GM12878 (cell line): ENCODE measurements at regions not wholly inside any gene's neighbourhood (a gene's known extent, or its start where the extent isn't known, plus 50 kb on each side); places are given as distances from the start of the nearest gene placed in this dataset.

ENCODE experiments used
- ATAC-seq: fragments of 200-7000 bp; cut with Tn5 transposase; 3 replicates; pipeline ENCODE4 v1.9.1; 2020; ENCODE audit warnings: mild to moderate bottlenecking, moderate library complexity
- BruUV-seq: library from RNA; stranded (reverse); fragments of 400-500 nt; replicated peaks from 2 replicates; lab custom pipeline; 2021; lab: Mats Ljungman, UMichigan
- CTCF ChIA-PET: fragments of 300-600 bp; sonication (Branson Sonifier 250); formaldehyde crosslinking; extraction: SDS; loops from one replicate; lab custom pipeline; 2021; ENCODE audit warnings: inconsistent platforms; lab: Yijun Ruan, JAX
- POLR2A ChIA-PET: fragments of 350-600 bp; formaldehyde crosslinking; extraction: SDS; loops from one replicate; lab custom pipeline; 2021; ENCODE audit warnings: inconsistent platforms; lab: Charles Lee
- RAD21 ChIA-PET: fragments of 300-600 bp; sonication (Branson Sonifier 250); formaldehyde crosslinking; loops from one replicate; lab custom pipeline; 2023; ENCODE audit warnings: antibody characterized with exemption; ENCODE audit not compliant: unreplicated experiment; lab: Charles Lee
- SMC1A ChIA-PET: fragments of 300-600 bp; sonication (Branson Sonifier 250); formaldehyde crosslinking; loops from one replicate; lab custom pipeline; 2023; ENCODE audit not compliant: unreplicated experiment, uncharacterized antibody; lab: Charles Lee
- DNase-seq: peaks from one replicate; pipeline ENCODE4 v3.0.0-alpha.2; 2011; ENCODE audit warnings: low read depth, low spot score
- FAIRE-seq: peaks from 3 replicates; lab custom pipeline; 2011; peaks lifted over from hg19 to GRCh38; lab: Jason Lieb, UNC
- H2AFZ ChIP-seq: 2 replicates; pipeline ENCODE4 v1.6.0; 2011; ENCODE audit warnings: low read depth, low read length, control low read depth; ENCODE audit not compliant: control insufficient read depth
- H3K27ac ChIP-seq: 2 replicates; pipeline ENCODE4 v1.5.1; 2011; ENCODE audit warnings: control low read depth; ENCODE audit not compliant: control insufficient read depth, insufficient read depth
- H3K27me3 ChIP-seq, 2 experiments: replicated peaks in 1 of 2; 2 replicates each; pipeline versions ENCODE4 v1.6.0 to v1.6.1; 2011; ENCODE audit warnings: low read length in 1 of 2; ENCODE audit not compliant: control insufficient read depth in 2 of 2, insufficient read depth in 2 of 2
- H3K36me3 ChIP-seq, 2 experiments: 2 replicates each; pipeline ENCODE4 v1.5.1; 2011; ENCODE audit warnings: low read length in 1 of 2; ENCODE audit not compliant: control insufficient read depth in 2 of 2, insufficient read depth in 2 of 2
- H3K4me1 ChIP-seq: 2 replicates; pipeline ENCODE4 v1.6.1; 2011; ENCODE audit warnings: mild to moderate bottlenecking, low read length, moderate library complexity, mixed read lengths; ENCODE audit not compliant: control insufficient read depth, insufficient read depth
- H3K4me2 ChIP-seq: 2 replicates; pipeline ENCODE4 v1.6.0; 2011; ENCODE audit warnings: control low read depth; ENCODE audit not compliant: control insufficient read depth, insufficient read depth
- H3K4me3 ChIP-seq: fragments of 200-600 bp; sonication (generic); 2 replicates; pipeline ENCODE4 v1.5.1; 2016
- H3K79me2 ChIP-seq: 2 replicates; pipeline ENCODE4 v1.6.0; 2011; ENCODE audit warnings: low read length; ENCODE audit not compliant: control insufficient read depth, insufficient read depth
- H3K9ac ChIP-seq: 2 replicates; pipeline ENCODE4 v1.8.0; 2011; ENCODE audit warnings: low read length, control low read depth, mixed read lengths; ENCODE audit not compliant: control insufficient read depth, insufficient read depth
- H3K9me3 ChIP-seq: replicated peaks from 3 replicates; pipeline ENCODE4 v1.5.1; 2011; ENCODE audit warnings: mild to moderate bottlenecking, low read length; ENCODE audit not compliant: control insufficient read depth, insufficient read depth
- H4K20me1 ChIP-seq: 2 replicates; pipeline ENCODE4 v1.6.0; 2011; ENCODE audit not compliant: control insufficient read depth, insufficient read depth
- BRCA1 ChIP-seq: IDR thresholded peaks from 2 replicates; pipeline ENCODE4 v1.6.1; 2011; ENCODE audit warnings: low read depth, low read length, improper control_type of control experiment
- CBX3 ChIP-seq: fragments of 200-600 bp; sonication (generic); IDR thresholded peaks from 2 replicates; pipeline ENCODE4 v1.6.1; 2016; ENCODE audit warnings: low read depth, borderline replicate concordance
- FOS ChIP-seq: IDR thresholded peaks from 3 replicates; pipeline ENCODE4 v1.6.1; 2011; ENCODE audit warnings: borderline replicate concordance; ENCODE audit not compliant: insufficient read length; ENCODE audit errors: extremely low read depth
- HDAC2 ChIP-seq: fragments of 200-600 bp; sonication (generic); IDR thresholded peaks from 2 replicates; pipeline ENCODE4 v1.6.1; 2017
- HDGF ChIP-seq: fragments of 450-650 bp; IDR thresholded peaks from 2 replicates; pipeline ENCODE4 v1.6.1; 2016; ENCODE audit warnings: antibody characterized with exemption
- MEF2A ChIP-seq: IDR thresholded peaks from 2 replicates; pipeline ENCODE4 v1.6.1; 2011; ENCODE audit warnings: low read depth, mild to moderate bottlenecking, low read length, moderate library complexity; ENCODE audit not compliant: insufficient read depth
- RBBP5 ChIP-seq: fragments of 200-600 bp; sonication (generic); conservative IDR thresholded peaks from 2 replicates; pipeline ENCODE4 v1.6.1; 2016
- RUNX3 ChIP-seq: IDR thresholded peaks from 2 replicates; pipeline ENCODE4 v1.6.1; 2012; ENCODE audit warnings: low read length, inconsistent platforms
- TCF3 ChIP-seq: IDR thresholded peaks from 2 replicates; pipeline ENCODE4 v1.6.1; 2012; ENCODE audit warnings: low read depth, mild to moderate bottlenecking, low read length, borderline replicate concordance; ENCODE audit not compliant: insufficient read depth
- WGBS: methylation state at CpG from one replicate; pipeline ENCODE4 v1.1.6; 2016; ENCODE audit warnings: low lambda C conversion rate; ENCODE audit not compliant: insufficient replicate concordance, insufficient coverage; ENCODE audit errors: missing lambda C conversion rate; 5-methylcytosine and 5-hydroxymethylcytosine counted together
- in situ Hi-C: fragments of 300-500 bp; cut with MboI; formaldehyde crosslinking; loops from 9 replicates; pipeline ENCODE4 v1.14.3; 2018; ENCODE audit warnings: mixed read lengths
- intact Hi-C: fragments of 100-400 bp; cut with micrococcal nuclease; formaldehyde crosslinking; loops from one replicate; pipeline ENCODE4 v1.14.2; 2022; ENCODE audit not compliant: unreplicated experiment
- TF ChIP-seq, protein P1 (sequence below): fragments of 450-650 bp; formaldehyde crosslinking; IDR thresholded peaks from 2 replicates; pipeline ENCODE4 v1.4.0; 2020; ENCODE audit warnings: mild to moderate bottlenecking, moderate library complexity
- TF ChIP-seq, protein P2 (sequence below): fragments of 450-650 bp; formaldehyde crosslinking; IDR thresholded peaks from 2 replicates; pipeline ENCODE4 v1.5.0; 2022; ENCODE audit warnings: mild to moderate bottlenecking, missing genetic modification characterization
- TF ChIP-seq, protein P3 (sequence below): fragments of 450-650 bp; formaldehyde crosslinking; IDR thresholded peaks from 2 replicates; pipeline ENCODE4 v1.4.0; 2022; ENCODE audit warnings: mild to moderate bottlenecking, moderate library complexity

DNA sequence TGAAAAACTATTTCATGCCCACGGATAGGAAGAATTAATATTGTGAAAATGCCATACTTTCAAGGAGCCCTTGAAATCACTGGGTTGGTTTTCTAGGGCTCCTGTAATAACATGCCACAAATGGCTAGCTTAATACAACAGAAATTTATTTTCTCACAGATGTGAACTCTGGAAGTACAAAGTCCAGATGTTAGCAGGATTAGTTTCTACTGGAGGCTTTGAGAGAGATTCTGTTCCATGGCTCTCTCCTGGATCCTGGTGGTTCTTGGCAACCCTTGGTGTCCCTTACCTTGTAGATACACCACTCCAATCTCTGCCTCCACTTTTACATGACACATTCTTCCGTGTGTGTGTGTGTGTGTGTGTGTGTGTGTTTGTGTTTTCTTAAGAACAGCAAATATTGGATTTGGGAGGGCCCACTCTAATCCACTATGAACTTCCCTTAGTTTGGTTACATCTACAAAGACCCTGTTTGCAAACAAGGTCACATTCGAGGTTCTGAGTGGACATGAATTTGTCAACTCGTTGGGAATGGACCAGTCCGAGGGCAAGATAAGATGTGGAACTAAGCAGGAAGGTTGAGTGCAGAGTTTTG, 381.1 kb downstream of the IPO8 start:
- FAIRE-seq (no peak), DNase-seq (no peak)
- intact Hi-C loops = no loop called here

More for the DNA sequence above, 381.1 kb downstream of the IPO8 start:
- no peak overlapping the region for H3K27ac ChIP-seq
- POLR2A ChIA-PET = no interaction called here
- SMC1A ChIA-PET = no interaction called here
- BruUV-seq = no TSS peak
- H4K20me1 ChIP-seq = no peaks in the 10 kb centered on the region
- no peak for TF ChIP-seq RBBP5
- no peak for TF ChIP-seq MEF2A
- TF ChIP-seq, protein P1, sequence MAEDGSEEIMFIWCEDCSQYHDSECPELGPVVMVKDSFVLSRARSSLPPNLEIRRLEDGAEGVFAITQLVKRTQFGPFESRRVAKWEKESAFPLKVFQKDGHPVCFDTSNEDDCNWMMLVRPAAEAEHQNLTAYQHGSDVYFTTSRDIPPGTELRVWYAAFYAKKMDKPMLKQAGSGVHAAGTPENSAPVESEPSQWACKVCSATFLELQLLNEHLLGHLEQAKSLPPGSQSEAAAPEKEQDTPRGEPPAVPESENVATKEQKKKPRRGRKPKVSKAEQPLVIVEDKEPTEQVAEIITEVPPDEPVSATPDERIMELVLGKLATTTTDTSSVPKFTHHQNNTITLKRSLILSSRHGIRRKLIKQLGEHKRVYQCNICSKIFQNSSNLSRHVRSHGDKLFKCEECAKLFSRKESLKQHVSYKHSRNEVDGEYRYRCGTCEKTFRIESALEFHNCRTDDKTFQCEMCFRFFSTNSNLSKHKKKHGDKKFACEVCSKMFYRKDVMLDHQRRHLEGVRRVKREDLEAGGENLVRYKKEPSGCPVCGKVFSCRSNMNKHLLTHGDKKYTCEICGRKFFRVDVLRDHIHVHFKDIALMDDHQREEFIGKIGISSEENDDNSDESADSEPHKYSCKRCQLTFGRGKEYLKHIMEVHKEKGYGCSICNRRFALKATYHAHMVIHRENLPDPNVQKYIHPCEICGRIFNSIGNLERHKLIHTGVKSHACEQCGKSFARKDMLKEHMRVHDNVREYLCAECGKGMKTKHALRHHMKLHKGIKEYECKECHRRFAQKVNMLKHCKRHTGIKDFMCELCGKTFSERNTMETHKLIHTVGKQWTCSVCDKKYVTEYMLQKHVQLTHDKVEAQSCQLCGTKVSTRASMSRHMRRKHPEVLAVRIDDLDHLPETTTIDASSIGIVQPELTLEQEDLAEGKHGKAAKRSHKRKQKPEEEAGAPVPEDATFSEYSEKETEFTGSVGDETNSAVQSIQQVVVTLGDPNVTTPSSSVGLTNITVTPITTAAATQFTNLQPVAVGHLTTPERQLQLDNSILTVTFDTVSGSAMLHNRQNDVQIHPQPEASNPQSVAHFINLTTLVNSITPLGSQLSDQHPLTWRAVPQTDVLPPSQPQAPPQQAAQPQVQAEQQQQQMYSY (CRISPR knock-in tag) = no peak
- TF ChIP-seq, protein P2, sequence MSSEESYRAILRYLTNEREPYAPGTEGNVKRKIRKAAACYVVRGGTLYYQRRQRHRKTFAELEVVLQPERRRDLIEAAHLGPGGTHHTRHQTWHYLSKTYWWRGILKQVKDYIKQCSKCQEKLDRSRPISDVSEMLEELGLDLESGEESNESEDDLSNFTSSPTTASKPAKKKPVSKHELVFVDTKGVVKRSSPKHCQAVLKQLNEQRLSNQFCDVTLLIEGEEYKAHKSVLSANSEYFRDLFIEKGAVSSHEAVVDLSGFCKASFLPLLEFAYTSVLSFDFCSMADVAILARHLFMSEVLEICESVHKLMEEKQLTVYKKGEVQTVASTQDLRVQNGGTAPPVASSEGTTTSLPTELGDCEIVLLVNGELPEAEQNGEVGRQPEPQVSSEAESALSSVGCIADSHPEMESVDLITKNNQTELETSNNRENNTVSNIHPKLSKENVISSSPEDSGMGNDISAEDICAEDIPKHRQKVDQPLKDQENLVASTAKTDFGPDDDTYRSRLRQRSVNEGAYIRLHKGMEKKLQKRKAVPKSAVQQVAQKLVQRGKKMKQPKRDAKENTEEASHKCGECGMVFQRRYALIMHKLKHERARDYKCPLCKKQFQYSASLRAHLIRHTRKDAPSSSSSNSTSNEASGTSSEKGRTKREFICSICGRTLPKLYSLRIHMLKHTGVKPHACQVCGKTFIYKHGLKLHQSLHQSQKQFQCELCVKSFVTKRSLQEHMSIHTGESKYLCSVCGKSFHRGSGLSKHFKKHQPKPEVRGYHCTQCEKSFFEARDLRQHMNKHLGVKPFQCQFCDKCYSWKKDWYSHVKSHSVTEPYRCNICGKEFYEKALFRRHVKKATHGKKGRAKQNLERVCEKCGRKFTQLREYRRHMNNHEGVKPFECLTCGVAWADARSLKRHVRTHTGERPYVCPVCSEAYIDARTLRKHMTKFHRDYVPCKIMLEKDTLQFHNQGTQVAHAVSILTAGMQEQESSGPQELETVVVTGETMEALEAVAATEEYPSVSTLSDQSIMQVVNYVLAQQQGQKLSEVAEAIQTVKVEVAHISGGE = no peak
- TF ChIP-seq CBX3 = no peak
- TF ChIP-seq TCF3 = no peak
- TF ChIP-seq FOS = no peak
- TF ChIP-seq HDAC2 = no peak
- TF ChIP-seq RUNX3 = no peak
- no peak for TF ChIP-seq BRCA1
- TF ChIP-seq, protein P3, sequence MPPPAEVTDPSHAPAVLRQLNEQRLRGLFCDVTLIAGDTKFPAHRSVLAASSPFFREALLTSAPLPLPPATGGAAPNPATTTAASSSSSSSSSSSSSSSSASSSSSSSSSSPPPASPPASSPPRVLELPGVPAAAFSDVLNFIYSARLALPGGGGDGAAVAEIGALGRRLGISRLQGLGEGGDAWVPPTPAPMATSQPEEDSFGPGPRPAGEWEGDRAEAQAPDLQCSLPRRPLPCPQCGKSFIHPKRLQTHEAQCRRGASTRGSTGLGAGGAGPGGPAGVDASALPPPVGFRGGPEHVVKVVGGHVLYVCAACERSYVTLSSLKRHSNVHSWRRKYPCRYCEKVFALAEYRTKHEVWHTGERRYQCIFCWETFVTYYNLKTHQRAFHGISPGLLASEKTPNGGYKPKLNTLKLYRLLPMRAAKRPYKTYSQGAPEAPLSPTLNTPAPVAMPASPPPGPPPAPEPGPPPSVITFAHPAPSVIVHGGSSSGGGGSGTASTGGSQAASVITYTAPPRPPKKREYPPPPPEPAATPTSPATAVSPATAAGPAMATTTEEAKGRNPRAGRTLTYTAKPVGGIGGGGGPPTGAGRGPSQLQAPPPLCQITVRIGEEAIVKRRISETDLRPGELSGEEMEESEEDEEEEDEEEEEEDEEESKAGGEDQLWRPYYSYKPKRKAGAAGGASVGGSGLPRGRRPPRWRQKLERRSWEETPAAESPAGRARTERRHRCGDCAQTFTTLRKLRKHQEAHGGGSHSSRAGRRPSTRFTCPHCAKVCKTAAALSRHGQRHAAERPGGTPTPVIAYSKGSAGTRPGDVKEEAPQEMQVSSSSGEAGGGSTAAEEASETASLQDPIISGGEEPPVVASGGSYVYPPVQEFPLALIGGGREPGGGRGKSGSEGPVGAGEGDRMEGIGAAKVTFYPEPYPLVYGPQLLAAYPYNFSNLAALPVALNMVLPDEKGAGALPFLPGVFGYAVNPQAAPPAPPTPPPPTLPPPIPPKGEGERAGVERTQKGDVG = no peak
- no peak for TF ChIP-seq HDGF
- RAD21 ChIA-PET = no interaction called here
- WGBS = 1% methylated on average over 5 of the region's 5 CpGs
- H3K79me2 ChIP-seq = no peaks in the 10 kb centered on the region
- no peak overlapping the region for H3K4me2 ChIP-seq
- H3K9ac ChIP-seq = no peak overlapping the region
- no peak for ATAC-seq
- CTCF ChIA-PET = no interaction called here
- no peak overlapping the region for H3K4me3 ChIP-seq
- no peak overlapping the region for H2AFZ ChIP-seq
- in situ Hi-C loops = no loop called here
- no peaks in the 10 kb centered on the region for H3K27me3 ChIP-seq
- H3K36me3 ChIP-seq = no peaks in the 10 kb centered on the region
- H3K4me1 ChIP-seq = no peaks in the 10 kb centered on the region
- H3K9me3 ChIP-seq = no peaks in the 10 kb centered on the region
